ENCODE measurements at regions not wholly inside any gene's neighbourhood (a gene's known extent, or its start where the extent isn't known, plus 50 kb on each side); places are given as distances from the start of the nearest gene placed in this dataset.

GRCh38 chr7:106573125-106573663 lies 87.8 kb downstream of the CCDC71L start:
- intact Hi-C loops (cut with DNase I; ENCODE audit: low total_unique reads) (loop anchor here (10.0 kb wide), 1 partner anchor 58 kb away; no protein-coding TSS in a partner anchor), in situ Hi-C loops (cut with MboI; ENCODE audit: low pct_ligation_motif_present in 1 of 4, low pct_unique_long_range_greater_than_20kb in 1 of 4, low sequenced_read_pairs in 3 of 4) (no loop called here)
- no peak for TF ChIP-seq CTCF (IDR thresholded peaks at IDR 0.05)
- TF ChIP-seq EP300 (IDR thresholded peaks at IDR 0.05; ENCODE audit: low read depth): no peak
- no peak for TF ChIP-seq POLR2A (IDR thresholded peaks at IDR 0.05)
- no peak for TF ChIP-seq POLR2AphosphoS5 (IDR thresholded peaks at IDR 0.05)
- no peak overlapping the region for H3K4me3 ChIP-seq
- no peak overlapping the region for H3K27ac ChIP-seq
- H3K9me3 ChIP-seq: no peaks in the 10 kb centered on the region
- 67 to 89% methylated on average over 1 of the region's 1 CpG for whole genome bisulfite sequencing, 2 donors (ENCODE audit: low coverage in 1 of 2)
- DNase-seq: no peak
- no peaks in the 10 kb centered on the region for H3K27me3 ChIP-seq
- peaks cover 0 to 4% (median 0%) of the 10 kb centered on the region in 4 donors for H3K4me1 ChIP-seq
- H3K36me3 ChIP-seq: no peaks in the 10 kb centered on the region

GRCh38 chr7:106572394-106573124 lies 88.4 kb downstream of the CCDC71L start:
- 84% methylated on average over 3 of the region's 3 CpGs; no CpG with 5 or more reads in 1 of the 2 donors for WGBS, 2 donors (ENCODE audit: low coverage in 1 of 2)
- DNase-seq: no peak
- Histone ChIP-seq H3K36me3 (no peaks in the 10 kb centered on the region), H3K4me1 (peaks cover 0 to 4% (median 0%) of the 10 kb centered on the region in 4 donors), H3K9me3 (no peaks in the 10 kb centered on the region), H3K4me3 (no peak overlapping the region), H3K27me3 (no peaks in the 10 kb centered on the region), H3K27ac (no peak overlapping the region)
- TF ChIP-seq EP300 (IDR thresholded peaks at IDR 0.05; ENCODE audit: low read depth) (no peak), POLR2AphosphoS5 (IDR thresholded peaks at IDR 0.05) (no peak), POLR2A (IDR thresholded peaks at IDR 0.05) (no peak), CTCF (IDR thresholded peaks at IDR 0.05) (no peak)
- intact Hi-C loops (cut with DNase I; ENCODE audit: low total_unique reads): loop anchor here (10.0 kb wide), 1 partner anchor 58 kb away; no protein-coding TSS in a partner anchor
- in situ Hi-C loops (cut with MboI; ENCODE audit: low pct_ligation_motif_present in 1 of 4, low pct_unique_long_range_greater_than_20kb in 1 of 4, low sequenced_read_pairs in 3 of 4): no loop called here

- WGBS, 2 donors (ENCODE audit: low coverage in 1 of 2): 88% methylated on average over 3 of the region's 3 CpGs; no CpG with 5 or more reads in 1 of the 2 donors
- intact Hi-C loops (cut with DNase I; ENCODE audit: low total_unique reads): loop anchor here (10.0 kb wide), 1 partner anchor 57 kb away; no protein-coding TSS in a partner anchor
- Histone ChIP-seq H3K9me3 (no peaks in the 10 kb centered on the region), H3K4me3 (no peak overlapping the region), H3K27ac (no peak overlapping the region), H3K4me1 (peaks cover 0 to 4% (median 0%) of the 10 kb centered on the region in 4 donors), H3K27me3 (no peaks in the 10 kb centered on the region), H3K36me3 (no peaks in the 10 kb centered on the region)
- in situ Hi-C loops (cut with MboI; ENCODE audit: low pct_ligation_motif_present in 1 of 4, low pct_unique_long_range_greater_than_20kb in 1 of 4, low sequenced_read_pairs in 3 of 4): no loop called here
- TF ChIP-seq POLR2AphosphoS5 (IDR thresholded peaks at IDR 0.05) (no peak), CTCF (IDR thresholded peaks at IDR 0.05) (no peak), EP300 (IDR thresholded peaks at IDR 0.05; ENCODE audit: low read depth) (no peak), POLR2A (IDR thresholded peaks at IDR 0.05) (no peak)
- no peak for DNase-seq
These were observed 89.4 kb downstream of the CCDC71L start for GRCh38 chr7:106571563-106571962.

- H3K9me3 ChIP-seq: no peaks in the 10 kb centered on the region
- H3K4me1 ChIP-seq: peaks cover 0 to 4% (median 0%) of the 10 kb centered on the region in 4 donors
- WGBS, 2 donors (ENCODE audit: low coverage in 1 of 2): 66 to 100% methylated on average over 1 to 5 of the region's 5 CpGs
- H3K4me3 ChIP-seq: no peak overlapping the region
- in situ Hi-C loops (cut with MboI; ENCODE audit: low pct_ligation_motif_present in 1 of 4, low pct_unique_long_range_greater_than_20kb in 1 of 4, low sequenced_read_pairs in 3 of 4) (no loop called here), intact Hi-C loops (cut with DNase I; ENCODE audit: low total_unique reads) (loop anchor here (10.0 kb wide), 1 partner anchor 56 kb away; no protein-coding TSS in a partner anchor)
- no peaks in the 10 kb centered on the region for H3K27me3 ChIP-seq
- TF ChIP-seq CTCF (IDR thresholded peaks at IDR 0.05) (no peak), POLR2A (IDR thresholded peaks at IDR 0.05) (no peak)
- H3K27ac ChIP-seq: no peak overlapping the region
- no peak for DNase-seq
- H3K36me3 ChIP-seq: no peaks in the 10 kb centered on the region
These were observed 90.0 kb downstream of the CCDC71L start for GRCh38 chr7:106570948-106571418.
